ENCODE measurements at regions not wholly inside any gene's neighbourhood (a gene's known extent, or its start where the extent isn't known, plus 50 kb on each side); places are given as distances from the start of the nearest gene placed in this dataset.

DNA sequence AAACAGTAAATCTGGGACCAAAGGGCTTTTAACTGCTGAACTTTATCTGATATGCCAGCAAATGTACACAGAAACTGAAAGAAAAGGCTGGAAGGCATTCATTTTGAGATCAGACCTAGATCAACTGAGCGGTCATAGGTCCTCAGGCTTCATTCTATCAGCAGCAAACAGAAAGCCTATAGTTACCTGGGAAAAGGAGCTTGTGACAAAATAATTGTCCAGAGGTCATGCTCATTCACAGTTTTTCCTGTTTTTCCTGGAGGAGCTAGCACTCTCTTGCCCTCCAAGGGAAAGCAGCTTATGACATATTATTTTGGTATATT lies 320.2 kb downstream of the AHR start:
- TF ChIP-seq, protein P1, sequence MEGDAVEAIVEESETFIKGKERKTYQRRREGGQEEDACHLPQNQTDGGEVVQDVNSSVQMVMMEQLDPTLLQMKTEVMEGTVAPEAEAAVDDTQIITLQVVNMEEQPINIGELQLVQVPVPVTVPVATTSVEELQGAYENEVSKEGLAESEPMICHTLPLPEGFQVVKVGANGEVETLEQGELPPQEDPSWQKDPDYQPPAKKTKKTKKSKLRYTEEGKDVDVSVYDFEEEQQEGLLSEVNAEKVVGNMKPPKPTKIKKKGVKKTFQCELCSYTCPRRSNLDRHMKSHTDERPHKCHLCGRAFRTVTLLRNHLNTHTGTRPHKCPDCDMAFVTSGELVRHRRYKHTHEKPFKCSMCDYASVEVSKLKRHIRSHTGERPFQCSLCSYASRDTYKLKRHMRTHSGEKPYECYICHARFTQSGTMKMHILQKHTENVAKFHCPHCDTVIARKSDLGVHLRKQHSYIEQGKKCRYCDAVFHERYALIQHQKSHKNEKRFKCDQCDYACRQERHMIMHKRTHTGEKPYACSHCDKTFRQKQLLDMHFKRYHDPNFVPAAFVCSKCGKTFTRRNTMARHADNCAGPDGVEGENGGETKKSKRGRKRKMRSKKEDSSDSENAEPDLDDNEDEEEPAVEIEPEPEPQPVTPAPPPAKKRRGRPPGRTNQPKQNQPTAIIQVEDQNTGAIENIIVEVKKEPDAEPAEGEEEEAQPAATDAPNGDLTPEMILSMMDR (IDR thresholded peaks at IDR 0.05; ENCODE audit: low read depth, low read length), result no peak
- no peak for TF ChIP-seq EZH2phosphoT487 (IDR thresholded peaks at IDR 0.05; ENCODE audit: low read depth)
